Fibroblast of lung (primary cell): ENCODE measurements at regions not wholly inside any gene's neighbourhood (a gene's known extent, or its start where the extent isn't known, plus 50 kb on each side); places are given as distances from the start of the nearest gene placed in this dataset.

Source experiments
- DNase-seq, 2 donors: peaks; one replicate each; pipeline versions ENCODE4 v3.0.0 to v3.0.0-alpha.2; 2010; ENCODE audit warnings: low read depth in 2 of 2
- H2AFZ ChIP-seq: 2 replicates; pipeline ENCODE4 v1.5.1; 2012; ENCODE audit warnings: low read length, control low read depth, inconsistent platforms
- H3K27ac ChIP-seq: 2 replicates; pipeline ENCODE4 v1.5.1; 2011; ENCODE audit warnings: low read length, control low read depth; ENCODE audit not compliant: insufficient read depth
- H3K27me3 ChIP-seq: 2 replicates; pipeline ENCODE4 v1.5.1; 2011; ENCODE audit warnings: mild to moderate bottlenecking, low read length; ENCODE audit not compliant: control insufficient read depth, insufficient read depth
- H3K36me3 ChIP-seq: 2 replicates; pipeline ENCODE4 v1.5.1; 2011; ENCODE audit warnings: low read length; ENCODE audit not compliant: control insufficient read depth, insufficient read depth
- H3K4me1 ChIP-seq: 2 replicates; pipeline ENCODE4 v1.5.1; 2011; ENCODE audit warnings: low read length; ENCODE audit not compliant: control insufficient read depth, insufficient read depth; ENCODE audit errors: extremely low read depth
- H3K4me2 ChIP-seq: 2 replicates; pipeline ENCODE4 v1.5.1; 2011; ENCODE audit warnings: low read length, control low read depth; ENCODE audit not compliant: insufficient read depth; ENCODE audit errors: extremely low read depth
- H3K4me3 ChIP-seq, 4 experiments: fragments of 200-600 bp in 1 of 4; sonication (generic) in 1 of 4; replicated peaks in 1 of 4; 2 replicates each; pipeline ENCODE4 v1.5.1; 2011 to 2016; ENCODE audit warnings: low read length in 4 of 4, low read depth in 3 of 4, mild to moderate bottlenecking in 3 of 4, control low read depth in 2 of 4, inconsistent platforms in 1 of 4, mixed read lengths in 1 of 4; ENCODE audit not compliant: insufficient read depth in 1 of 4; ENCODE audit errors: control extremely low read depth in 1 of 4
- H3K79me2 ChIP-seq: 2 replicates; pipeline ENCODE4 v1.5.1; 2012; ENCODE audit warnings: mild to moderate bottlenecking, low read length, inconsistent platforms; ENCODE audit not compliant: control insufficient read depth, insufficient read depth
- H3K9ac ChIP-seq: 2 replicates; pipeline ENCODE4 v1.5.1; 2011; ENCODE audit warnings: mild to moderate bottlenecking, low read length, control low read depth; ENCODE audit not compliant: insufficient read depth
- H3K9me3 ChIP-seq: 2 replicates; pipeline ENCODE4 v1.5.1; 2012; ENCODE audit warnings: low read depth, low read length; ENCODE audit not compliant: control insufficient read depth, insufficient read depth
- H4K20me1 ChIP-seq: 2 replicates; pipeline ENCODE4 v1.5.1; 2011; ENCODE audit warnings: low read length; ENCODE audit not compliant: control insufficient read depth, insufficient read depth; ENCODE audit errors: extremely low read depth
- EZH2 ChIP-seq: IDR thresholded peaks from 2 replicates; pipeline ENCODE4 v1.5.1; 2012; ENCODE audit warnings: low read length, control low read depth, mild to moderate bottlenecking; ENCODE audit errors: missing control alignments
- TF ChIP-seq, protein P1 (sequence below), 2 donors: IDR thresholded peaks in 1 of 2; conservative IDR thresholded peaks in 1 of 2; 1 replicate in 1 of 2; 2 replicates in 1 of 2; pipeline ENCODE4 v1.5.1; 2011 to 2012; ENCODE audit warnings: low read length in 2 of 2, control low read depth in 1 of 2, inconsistent platforms in 1 of 2, low read depth in 1 of 2, mild to moderate bottlenecking in 1 of 2

DNA sequence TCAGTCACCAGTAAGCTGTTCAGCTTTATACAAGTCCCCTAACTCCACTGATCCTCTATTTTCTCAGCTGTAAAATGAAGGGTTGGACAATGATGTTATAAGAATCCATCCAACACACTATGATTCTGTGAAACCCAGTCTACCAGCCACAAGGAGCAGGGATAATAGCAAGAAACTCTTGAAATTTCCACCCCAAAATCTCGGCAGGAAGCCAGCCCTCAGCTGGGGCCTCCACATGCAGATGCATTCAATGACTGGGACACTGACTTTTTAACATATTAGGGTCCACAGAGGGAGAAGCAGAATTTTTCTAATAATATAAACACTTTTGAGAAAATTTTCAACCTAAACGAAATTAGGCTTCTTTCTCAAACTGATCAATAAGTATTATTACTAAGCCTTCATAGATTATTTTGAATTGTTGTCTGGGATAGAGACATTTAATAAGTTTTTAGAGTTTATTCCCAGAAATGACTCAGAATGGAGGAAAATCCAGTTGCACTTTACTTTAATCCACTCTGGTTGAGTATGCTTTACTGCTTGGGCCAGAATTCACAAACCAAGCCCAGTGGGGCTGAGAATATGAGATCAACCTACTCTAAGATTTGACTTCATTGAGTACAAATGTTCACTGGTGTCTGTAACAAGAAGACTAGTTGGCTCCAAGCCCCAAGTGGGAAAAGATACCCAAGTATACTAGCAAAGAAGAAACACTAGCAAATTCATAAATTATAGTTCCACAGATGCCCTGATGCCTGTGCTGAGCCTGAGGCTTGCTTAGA is 168.6 kb downstream of the C7orf25 start:
- no peaks in the 10 kb centered on the region for H3K4me1 ChIP-seq
- no peaks in the 10 kb centered on the region for H3K36me3 ChIP-seq
- H2AFZ ChIP-seq: no peak overlapping the region
- H3K27ac ChIP-seq: no peak overlapping the region
- no peaks in the 10 kb centered on the region for H3K9me3 ChIP-seq
- H3K27me3 ChIP-seq: no peaks in the 10 kb centered on the region
- no peak overlapping the region for H3K9ac ChIP-seq
- no peak overlapping the region for H3K4me2 ChIP-seq
- H3K4me3 ChIP-seq: no peak overlapping the region
- no peak for TF ChIP-seq EZH2
- TF ChIP-seq, protein P1, sequence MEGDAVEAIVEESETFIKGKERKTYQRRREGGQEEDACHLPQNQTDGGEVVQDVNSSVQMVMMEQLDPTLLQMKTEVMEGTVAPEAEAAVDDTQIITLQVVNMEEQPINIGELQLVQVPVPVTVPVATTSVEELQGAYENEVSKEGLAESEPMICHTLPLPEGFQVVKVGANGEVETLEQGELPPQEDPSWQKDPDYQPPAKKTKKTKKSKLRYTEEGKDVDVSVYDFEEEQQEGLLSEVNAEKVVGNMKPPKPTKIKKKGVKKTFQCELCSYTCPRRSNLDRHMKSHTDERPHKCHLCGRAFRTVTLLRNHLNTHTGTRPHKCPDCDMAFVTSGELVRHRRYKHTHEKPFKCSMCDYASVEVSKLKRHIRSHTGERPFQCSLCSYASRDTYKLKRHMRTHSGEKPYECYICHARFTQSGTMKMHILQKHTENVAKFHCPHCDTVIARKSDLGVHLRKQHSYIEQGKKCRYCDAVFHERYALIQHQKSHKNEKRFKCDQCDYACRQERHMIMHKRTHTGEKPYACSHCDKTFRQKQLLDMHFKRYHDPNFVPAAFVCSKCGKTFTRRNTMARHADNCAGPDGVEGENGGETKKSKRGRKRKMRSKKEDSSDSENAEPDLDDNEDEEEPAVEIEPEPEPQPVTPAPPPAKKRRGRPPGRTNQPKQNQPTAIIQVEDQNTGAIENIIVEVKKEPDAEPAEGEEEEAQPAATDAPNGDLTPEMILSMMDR (conservative IDR thresholded peaks at IDR 0.05 in 1 of 2, IDR thresholded peaks at IDR 0.05 in 1 of 2; ENCODE audit: low read depth in 1 of 2, low read length in 2 of 2): no peak
- no peaks in the 10 kb centered on the region for H4K20me1 ChIP-seq
- DNase-seq: no peak
- H3K79me2 ChIP-seq: no peaks in the 10 kb centered on the region

GRCh38 chr7:42742318-42742717 is 169.6 kb downstream of the C7orf25 start:
- Histone ChIP-seq H3K36me3 (no peaks in the 10 kb centered on the region), H3K4me3 (no peak overlapping the region), H3K79me2 (no peaks in the 10 kb centered on the region), H3K4me1 (no peaks in the 10 kb centered on the region), H3K27me3 (no peaks in the 10 kb centered on the region), H2AFZ (no peak overlapping the region), H3K9me3 (no peaks in the 10 kb centered on the region), H3K4me2 (no peak overlapping the region), H4K20me1 (no peaks in the 10 kb centered on the region), H3K9ac (no peak overlapping the region), H3K27ac (no peak overlapping the region)
- DNase-seq: no peak
- TF ChIP-seq, protein P1 (conservative IDR thresholded peaks at IDR 0.05 in 1 of 2, IDR thresholded peaks at IDR 0.05 in 1 of 2; ENCODE audit: low read depth in 1 of 2, low read length in 2 of 2): no peak
- TF ChIP-seq EZH2: no peak

DNA sequence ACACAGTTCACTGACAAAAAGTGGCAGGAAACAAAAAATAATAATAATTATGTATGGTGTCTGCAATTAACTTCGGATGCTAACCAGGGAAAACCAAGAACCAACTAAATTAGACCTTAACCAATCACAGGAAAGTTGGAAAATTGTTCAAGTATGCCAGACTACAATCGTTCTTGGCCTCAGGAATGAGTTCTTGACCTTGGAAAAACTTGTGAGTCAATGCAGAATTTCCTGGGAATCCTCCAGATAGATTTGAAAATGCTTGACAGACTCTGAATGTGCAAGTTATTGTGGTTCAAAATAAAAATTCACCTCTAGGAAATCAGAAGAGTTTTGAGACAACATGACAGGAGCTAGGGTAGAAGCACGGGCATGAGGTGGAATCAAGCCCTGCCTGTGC is 171.5 kb downstream of the C7orf25 start:
- H3K9me3 ChIP-seq: no peaks in the 10 kb centered on the region
- no peak overlapping the region for H3K4me3 ChIP-seq
- TF ChIP-seq, protein P1 (conservative IDR thresholded peaks at IDR 0.05 in 1 of 2, IDR thresholded peaks at IDR 0.05 in 1 of 2; ENCODE audit: low read depth in 1 of 2, low read length in 2 of 2): no peak
- TF ChIP-seq EZH2: no peak
- H3K36me3 ChIP-seq: no peaks in the 10 kb centered on the region
- no peaks in the 10 kb centered on the region for H3K4me1 ChIP-seq
- H3K27me3 ChIP-seq: no peaks in the 10 kb centered on the region
- no peak overlapping the region for H3K9ac ChIP-seq
- H3K4me2 ChIP-seq: no peak overlapping the region
- no peak overlapping the region for H2AFZ ChIP-seq
- no peak overlapping the region for H3K27ac ChIP-seq
- no peaks in the 10 kb centered on the region for H4K20me1 ChIP-seq
- no peaks in the 10 kb centered on the region for H3K79me2 ChIP-seq
- peak in 1 of 2 donors; percentile 2 for DNase-seq
